Activated gamma-delta T cell treated with Interleukin-2 at 50 U/mL for 16 hours (primary cell): ENCODE measurements at regions not wholly inside any gene's neighbourhood (a gene's known extent, or its start where the extent isn't known, plus 50 kb on each side); places are given as distances from the start of the nearest gene placed in this dataset.
"Not testable (repeated sequence)": the region's sequence is repeated elsewhere in the genome, so short reads cannot be mapped to it uniquely, and the experiment has no call there.

ENCODE experiments used
- DNase-seq: peaks from one replicate; pipeline ENCODE4 v3.0.0-alpha.2; 2020

DNA sequence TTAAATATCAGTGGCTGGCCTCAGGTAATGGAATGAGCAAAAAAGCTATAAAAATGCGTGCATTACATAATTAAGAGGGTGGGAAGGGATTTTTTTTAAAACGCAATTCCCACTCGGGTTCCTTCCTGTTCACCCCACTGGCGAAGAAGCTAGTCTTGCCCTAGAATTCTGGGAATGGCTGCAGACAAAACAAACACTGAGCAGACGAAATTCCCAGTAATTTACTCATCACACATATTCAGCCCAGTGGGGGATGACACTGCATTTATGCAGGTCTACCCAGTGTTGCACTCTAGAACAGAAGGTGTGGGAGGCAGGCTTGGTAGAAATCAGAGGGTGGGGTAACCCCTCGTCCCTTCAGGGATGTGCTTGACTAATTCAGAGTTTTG lies 2695.0 kb upstream of the DEFB115 start:
- no peak for DNase-seq

DNA sequence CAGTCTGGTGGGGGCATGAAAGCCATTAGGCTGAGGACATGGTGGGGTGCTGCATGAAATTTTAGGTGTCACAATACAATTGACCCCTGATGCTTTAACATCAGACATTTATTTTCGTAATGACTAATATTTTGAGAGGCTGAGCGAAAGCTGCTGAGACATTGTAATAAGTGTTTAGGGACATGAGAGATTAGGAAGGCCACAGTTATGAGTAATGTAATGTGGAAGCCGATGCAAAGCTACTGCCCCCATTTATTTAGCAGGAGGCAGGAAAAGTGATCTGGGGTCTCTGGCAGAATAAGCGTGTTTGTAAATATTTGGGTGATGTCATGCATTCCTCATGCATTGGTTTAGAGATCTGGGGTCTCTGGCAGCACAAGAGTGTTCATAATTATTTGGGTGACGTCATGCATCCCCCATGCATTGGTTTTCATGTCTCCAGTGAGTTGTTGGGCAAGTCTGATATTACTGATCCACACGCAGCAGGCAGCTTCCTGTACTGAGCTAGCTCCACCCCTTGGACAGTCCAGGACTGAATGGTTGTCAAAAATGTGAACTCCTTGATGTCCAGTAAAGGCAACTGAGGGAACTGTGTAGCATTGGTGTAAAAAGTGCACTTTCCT lies 2694.5 kb upstream of the DEFB115 start:
- not testable (repeated sequence) for DNase-seq

DNA sequence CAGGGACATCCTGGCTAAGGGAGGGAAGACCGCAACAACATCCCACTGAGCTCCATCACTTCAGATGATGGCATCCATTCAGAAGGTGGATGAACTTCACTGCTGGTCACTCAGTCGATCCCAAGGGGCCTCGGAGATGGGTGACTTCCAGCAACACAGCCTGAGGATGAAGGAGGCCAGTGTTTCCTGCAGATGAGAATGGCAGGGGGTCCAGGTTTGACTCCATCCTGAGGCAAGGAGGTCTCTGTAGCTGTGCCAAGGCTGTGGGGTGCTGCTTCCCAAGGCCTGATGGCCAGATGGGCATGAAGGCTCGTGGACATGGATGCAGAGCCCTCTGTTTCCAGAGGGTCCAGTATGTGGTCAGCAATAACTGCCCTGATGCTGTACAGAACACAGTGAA lies 2693.4 kb upstream of the DEFB115 start:
- not testable (repeated sequence) for DNase-seq

DNA sequence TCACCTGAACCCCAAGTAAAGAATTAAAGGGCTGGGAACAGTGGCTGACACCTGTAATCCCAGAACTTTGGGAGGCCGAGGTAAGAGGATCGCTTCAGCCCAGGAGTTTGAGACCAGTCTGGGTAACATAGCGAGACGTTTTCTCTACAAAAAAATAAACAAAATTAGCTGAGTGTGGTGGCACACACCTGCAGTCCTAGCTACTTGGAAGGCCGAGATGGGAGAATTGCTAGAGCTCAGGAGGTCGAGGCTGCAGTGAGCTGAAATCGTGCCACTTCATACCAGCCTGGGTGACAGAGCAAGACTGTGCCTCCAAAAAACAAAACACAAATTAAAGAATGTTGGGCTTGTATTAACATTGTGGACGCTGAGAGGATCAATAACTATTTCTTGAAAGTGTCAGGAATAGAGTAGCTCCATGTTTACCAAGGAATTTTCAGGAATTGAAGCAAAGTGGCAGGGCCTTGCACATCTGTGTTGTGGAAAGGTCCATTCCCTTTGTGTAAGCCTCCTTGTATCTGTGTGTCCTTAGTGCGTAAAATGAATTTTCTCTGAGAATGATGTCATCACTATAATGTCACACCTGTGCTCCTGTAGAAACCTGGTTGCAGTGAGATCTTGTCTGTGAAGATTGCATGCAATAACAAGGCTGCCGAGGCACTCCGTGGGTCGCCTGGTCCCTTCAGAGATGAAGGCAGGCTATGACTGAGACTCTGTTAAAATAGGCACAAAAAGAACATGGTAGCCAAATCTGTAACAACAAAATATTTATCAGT lies 2692.6 kb upstream of the DEFB115 start:
- DNase-seq: not testable (repeated sequence)

DNA sequence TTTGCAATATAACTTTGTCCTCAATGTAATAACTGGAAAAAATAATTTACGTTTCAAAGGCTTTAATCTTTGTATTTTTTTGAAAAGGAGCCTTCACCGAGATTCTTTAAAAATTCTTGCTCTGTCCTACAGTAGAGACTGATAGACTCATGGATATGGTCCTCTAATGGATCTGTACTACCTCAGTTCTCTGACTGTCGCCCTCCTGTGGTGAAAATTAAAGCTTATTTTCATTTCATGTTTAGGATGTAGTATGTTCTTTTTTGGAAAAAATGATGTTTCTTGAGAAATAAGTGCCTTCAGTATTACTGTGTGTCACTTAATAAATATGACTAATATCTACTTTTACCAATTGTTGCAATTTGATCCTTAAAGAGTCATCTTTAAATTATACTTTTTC lies 2681.5 kb upstream of the DEFB115 start:
- not testable (repeated sequence) for DNase-seq

DNA sequence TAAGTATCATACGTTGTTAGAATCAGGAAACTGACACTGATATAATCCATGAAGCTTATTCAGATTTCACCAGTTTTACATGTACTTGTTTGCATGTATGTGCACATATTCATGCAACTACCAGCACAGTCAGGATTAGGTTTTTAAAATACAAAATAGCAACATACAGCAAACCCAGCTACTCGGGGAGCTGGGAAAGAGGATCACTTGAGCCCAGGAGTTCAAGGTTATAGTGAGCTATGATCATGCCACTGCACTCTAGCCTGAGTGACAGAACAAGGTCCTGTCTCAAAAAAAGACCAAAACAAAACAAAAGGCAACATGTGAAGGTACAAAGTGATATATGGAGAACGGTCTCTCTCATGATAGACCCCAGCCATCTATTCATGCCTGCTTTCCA lies 2665.8 kb upstream of the DEFB115 start:
- DNase-seq: not testable (repeated sequence)

DNA sequence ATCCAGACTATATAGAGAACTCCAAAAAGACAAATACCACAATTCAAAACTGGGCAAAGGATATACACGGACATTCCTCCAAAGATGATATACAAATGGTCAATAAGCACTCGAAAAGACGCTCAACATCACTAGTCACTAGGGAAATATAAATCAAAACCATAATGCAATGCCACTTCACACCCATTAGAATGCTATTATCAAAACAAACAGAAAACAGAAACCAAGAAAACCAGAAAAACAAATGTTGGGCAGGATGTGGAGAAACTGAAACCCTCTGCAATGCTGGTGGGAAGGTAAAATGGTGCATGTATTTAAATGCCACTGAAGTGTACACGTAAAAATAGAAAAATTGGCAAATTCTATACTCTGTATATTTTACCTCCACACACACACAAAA lies 2664.1 kb upstream of the DEFB115 start:
- DNase-seq: not testable (repeated sequence)

DNA sequence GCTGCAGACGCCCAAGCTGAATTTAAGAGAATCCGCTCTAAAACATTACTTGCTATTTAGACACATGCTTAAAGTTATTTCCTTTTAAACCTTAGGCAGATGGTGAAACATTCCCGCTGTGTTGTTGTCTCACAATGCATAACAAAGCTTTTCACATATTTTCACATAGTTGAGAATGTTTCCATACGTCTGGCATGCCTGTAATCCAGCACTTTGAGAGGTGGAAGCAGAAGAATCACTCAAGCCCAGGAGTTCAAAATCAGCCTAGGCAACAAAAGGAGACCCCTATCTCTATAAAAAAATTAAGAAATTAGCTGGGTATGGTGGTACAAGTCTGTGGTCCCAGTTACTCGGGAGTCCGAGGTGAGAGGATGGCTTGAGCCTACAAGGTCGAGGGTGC lies 2663.0 kb upstream of the DEFB115 start:
- DNase-seq: not testable (repeated sequence)

DNA sequence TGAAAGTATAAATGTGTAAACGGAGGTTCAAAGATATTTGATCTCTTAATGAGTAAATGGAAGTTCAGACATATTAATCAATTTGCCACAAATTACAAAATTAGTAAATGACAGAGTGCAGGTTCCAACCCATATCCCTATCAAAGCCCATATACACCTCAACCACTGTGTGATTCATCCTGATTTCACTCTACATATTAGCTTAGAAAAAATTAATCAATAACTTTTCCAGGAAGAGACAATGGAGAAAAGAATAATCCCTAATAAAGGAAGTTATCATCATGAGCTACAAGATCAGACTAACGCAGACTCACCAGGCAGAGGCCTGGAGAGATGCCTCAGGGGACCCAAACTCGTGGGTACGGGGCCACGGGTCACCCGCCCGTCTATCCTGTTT lies 2655.5 kb upstream of the DEFB115 start:
- not testable (repeated sequence) for DNase-seq

DNA sequence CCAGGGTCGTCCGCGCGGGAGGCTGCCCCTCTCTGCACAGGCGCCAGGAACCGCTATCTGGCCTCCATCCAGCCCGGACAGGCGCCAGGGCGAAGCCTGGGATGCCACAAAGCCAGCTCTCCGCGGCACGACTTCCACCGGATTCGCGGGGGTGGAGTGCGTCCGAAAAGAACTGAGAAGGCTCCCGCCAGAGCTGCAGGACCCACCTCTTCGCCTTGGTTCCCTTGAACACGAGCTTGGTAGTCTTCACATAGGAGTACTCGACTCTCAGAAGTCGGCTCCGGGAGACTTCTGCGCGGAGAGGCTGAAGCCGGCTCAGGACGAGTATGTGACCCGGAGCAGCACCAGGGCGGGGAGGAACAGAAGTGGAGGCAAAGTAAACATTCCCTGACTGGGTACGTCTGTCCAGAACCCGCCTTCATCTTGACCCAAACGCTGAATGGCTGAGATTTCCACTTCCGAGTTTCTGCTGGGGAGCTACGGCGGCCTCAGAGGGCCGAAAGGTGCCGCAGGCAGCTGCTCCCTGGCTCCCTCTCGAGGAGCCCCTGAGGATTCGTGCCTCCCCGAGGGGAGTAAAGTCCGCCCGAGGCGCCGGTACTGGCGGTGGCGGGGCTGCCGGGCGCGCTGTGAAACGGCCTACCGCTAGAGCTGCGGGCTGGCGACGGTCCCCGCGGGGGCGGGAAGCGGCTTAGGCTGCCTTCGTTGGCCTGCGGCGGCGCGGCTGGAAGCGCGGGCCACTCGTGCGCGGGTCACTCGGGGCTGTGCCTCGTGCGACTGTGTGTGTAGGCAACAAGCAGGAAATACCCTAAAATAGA lies 2654.9 kb upstream of the DEFB115 start:
- DNase-seq: peak; percentile 70

DNA sequence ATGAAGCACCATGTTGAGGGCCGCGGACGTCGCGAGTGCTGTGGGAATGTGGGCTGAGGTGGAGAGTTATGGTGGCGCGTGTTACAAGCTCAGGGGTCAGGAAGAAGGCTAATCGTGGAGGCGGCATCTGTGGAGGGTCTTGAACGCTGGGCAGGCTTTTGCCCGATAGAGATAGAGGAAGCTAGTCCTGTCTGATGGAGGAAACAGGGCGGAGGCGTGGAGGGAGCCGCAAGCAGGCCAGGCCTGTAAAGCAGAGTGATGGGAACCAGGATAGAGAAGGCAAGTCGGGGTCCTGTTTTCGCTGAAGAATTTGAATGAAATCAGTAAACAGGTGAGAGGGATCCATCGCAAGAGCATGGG lies 2654.3 kb upstream of the DEFB115 start:
- DNase-seq: not testable (repeated sequence)

DNA sequence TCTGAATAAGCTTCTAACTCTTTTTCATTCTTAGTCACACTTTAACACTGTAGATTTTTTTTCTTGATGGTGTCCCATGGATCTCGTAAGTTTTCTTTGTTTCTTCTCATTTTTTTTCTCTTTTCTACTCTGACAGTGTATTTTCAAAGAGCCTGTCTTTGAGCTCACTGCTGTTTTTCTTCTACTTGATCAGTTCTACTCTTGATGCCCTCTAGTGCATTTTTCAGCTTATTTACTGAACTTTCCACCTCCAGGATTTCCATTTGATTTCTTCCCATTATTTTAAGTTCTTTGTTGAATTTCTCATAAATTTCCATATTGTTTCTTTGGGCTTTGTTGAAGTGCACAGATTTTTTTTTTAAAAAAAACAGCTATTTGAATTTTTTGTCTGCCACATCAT lies 2641.1 kb upstream of the DEFB115 start:
- DNase-seq: no peak

DNA sequence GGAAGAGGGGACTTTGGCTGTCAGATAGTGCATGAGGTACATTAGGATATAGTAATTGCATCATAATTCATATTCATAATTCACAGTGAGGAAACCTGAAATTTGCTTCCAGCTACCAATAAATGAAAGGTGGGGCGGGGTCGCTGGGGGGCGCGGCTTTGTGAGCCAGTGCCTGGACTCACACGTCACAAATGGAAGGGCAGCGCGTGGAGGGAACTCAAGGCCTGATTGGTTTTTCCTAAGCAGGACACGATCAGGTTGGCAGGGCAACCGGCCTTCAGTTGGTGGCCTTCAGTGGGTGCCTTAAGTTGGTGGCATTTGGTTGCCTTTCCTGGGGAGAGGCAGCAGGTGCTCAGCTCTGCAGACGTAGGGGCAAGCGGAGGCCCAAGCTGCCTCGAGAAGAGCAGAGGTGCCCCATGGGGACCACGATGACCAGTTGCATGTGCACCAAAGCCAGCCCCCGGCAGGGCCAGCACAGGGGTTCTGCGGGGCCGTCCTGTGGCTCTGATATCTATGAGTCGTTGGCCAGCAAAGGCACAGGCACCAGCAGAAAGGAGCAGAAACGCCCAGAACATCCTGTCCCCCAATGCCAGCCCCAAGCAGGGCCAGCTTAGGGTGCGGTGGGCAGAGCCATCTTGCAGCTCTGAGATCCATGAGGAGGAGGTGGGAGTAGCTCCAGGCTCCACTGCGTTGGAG lies 2637.4 kb upstream of the DEFB115 start:
- DNase-seq: not testable (repeated sequence)

DNA sequence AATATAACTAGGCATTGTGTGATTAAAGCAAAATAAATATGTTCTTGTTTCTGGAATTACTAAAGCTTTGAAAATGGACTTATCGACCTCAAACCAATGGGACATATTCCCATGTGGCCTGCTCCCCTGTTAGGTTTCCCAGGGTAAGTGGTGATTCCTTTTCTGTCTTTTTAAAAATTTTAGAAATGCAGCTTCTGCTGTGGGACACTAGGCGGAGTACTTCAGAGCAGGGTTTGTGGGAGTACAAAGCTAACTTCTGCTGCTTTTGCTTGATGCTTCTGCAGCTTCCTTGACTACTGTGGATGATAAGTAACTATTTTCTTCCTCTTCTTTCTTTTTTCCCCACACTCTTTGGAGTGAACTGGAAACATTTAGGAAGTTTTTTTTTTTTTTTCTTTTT lies 2632.4 kb upstream of the DEFB115 start:
- not testable (repeated sequence) for DNase-seq

DNA sequence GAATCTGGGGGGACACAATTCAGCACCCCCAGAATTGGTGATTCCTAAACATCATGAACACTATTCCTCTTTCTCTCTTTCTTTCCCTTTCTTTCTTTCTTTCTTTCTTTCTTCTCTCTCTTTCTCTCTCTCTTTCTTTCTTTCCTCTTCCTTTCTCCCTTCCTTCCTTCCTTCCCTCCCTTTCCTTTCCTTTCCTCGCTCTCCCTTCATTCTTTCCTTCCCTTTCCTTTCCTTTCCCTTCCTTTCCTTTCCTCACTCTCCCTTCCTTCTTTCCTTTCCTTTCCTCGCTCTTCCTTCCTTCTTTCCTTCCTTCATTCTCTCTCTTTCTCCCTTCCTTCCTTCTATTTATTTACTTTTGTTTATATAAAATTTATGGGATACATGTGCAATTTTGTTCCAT lies 2616.6 kb upstream of the DEFB115 start:
- DNase-seq: not testable (repeated sequence)
